ENCODE measurements at regions not wholly inside any gene's neighbourhood (a gene's known extent, or its start where the extent isn't known, plus 50 kb on each side); places are given as distances from the start of the nearest gene placed in this dataset.
A peak's percentile ranks its signal among the peaks of the same experiment; 100 is the strongest.
"Not testable (repeated sequence)": the region's sequence is repeated elsewhere in the genome, so short reads cannot be mapped to it uniquely, and the experiment has no call there.

DNA sequence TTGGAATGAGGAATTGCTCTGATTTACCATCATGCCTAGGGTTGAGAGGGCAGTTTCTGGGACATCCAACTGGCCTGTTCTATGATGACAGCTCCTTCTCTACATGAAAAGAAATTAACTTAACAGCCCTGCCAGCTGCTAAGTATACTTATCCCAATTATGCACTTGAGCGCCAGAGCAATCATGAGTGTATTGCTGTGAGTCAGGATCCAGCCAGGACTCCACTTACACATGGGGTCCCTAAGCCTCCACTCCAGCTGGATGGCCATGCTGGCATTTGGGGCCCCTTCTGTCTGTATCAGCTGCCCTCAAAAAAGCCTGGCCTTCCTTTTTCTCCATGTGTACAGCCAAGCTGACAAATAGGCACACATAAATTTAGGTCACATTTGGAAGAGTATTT lies 481.9 kb downstream of the TMX3 start:
- DNase-seq (ENCODE audit: low spot score): no peak

DNA sequence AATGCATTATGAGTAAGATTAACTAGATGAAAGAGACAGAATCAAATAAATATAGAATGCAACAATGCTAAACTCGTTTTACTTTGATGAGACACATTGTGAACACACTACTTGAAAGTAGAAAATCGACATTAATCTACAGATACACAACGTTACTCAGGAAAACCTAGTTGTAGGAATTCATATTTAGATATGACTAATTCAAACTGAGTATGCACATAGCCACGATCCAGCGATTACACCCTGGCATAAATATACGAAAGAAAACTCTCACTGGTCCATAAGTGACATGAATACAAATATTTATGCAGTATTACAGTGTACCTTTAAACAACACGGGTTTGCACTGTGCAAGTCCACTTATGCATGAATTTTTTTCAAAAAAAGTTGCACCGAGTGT lies 485.6 kb downstream of the TMX3 start:
- DNase-seq (ENCODE audit: low spot score): no peak

DNA sequence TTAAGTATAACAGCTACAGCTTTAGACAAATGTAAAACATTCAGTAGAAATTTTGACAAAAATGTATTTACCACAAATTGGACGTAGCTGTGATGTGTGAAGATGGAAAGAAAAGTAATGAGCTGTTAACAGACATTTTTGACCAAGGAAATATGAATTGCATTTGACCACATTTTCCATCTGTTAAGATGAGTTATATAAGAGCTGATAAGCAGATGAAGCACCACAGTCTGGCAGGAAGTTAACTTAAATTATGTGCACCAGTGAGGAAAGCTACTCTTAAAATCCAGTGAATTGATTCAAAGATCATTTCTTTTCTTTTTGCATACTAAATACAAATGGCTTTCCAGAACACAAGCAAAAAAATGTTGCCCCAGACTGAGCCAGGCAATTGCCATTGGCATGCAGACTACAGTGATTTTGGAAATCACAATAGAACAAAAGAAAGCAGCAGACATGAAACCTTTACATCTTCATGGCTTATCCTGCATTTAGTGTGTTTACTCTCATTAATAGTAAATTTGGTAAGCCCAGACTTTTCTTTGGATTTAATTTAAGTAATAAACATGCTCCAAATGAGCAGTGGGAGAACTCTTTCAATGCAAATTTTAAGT lies 493.7 kb downstream of the TMX3 start:
- DNase-seq (ENCODE audit: low spot score): no peak

DNA sequence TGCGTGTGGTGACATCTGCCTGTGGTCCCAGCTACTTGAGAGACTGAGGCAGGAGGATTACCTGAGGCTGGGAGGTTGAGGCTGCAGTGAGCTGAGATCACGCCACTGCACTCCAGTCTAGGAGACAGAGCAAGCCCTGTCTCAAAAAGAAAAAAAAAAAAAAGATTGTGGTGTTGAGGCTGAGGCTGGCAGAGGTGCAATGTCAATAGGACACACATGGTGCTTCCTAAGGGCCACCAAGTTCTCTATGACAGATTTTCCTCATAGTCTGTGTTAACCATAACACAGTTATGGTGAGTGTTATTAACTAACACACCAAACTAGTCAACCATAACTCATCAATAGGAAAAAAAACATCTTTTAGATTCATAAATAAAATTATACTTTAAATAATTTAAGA lies 494.4 kb downstream of the TMX3 start:
- DNase-seq (ENCODE audit: low spot score): no peak

DNA sequence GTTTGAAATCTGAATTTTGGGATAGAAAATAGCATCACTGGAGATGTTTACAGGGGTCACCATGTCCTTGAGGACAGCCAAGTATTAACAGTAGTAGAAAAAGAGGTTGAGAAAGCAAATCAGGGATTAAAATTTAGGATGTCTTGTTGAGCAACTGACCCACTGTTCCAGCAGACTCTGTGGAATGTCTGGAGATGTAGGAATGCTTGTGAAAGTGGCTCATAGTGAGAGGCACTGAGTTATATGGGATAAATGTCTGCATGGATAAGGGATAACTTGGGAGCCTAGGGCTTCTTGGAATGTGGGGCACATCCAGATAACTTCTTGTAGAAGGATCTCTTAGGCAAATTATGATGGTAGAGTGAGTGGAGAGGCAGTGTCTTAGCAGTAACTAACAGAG lies 495.0 kb downstream of the TMX3 start:
- DNase-seq (ENCODE audit: low spot score): no peak

DNA sequence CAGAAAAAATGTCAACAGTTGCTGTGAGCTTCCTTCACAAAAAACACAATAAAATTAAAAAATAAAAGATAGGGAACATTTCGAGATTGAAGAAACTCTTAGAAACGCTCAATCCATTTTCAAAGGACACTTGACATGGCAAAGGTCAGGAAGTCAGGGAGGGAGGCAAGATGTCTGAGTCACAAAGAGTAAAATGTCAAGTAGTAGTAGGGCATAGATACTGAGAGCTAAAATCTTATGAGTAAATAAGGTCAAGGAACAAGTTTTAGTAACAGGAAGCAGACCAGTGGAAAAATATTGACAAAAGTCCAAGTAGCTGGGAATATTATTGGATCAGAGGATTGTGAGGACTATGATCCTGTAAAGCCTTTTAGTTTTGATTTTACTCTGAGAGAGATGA lies 495.6 kb downstream of the TMX3 start:
- no peak for DNase-seq (ENCODE audit: low spot score)

DNA sequence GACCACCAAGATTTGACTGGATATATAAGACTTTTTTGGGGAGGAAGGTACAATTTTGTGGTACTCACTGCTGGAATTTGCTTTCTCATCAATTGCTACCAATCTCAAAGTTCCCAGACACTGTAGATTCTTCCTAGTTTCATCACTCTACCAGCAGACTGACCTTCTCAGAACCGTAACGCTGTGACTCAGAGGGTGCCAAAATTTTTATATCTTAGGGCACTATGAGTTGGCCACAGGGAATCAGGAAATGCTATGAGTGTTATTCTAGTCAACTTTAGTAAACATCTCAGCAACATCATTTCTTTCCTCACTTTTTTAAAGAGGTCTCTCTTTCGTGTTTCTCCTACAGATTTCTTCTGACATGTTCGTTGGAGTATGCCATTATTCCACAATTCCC lies 499.0 kb downstream of the TMX3 start:
- DNase-seq (ENCODE audit: low spot score): peak; percentile 3

DNA sequence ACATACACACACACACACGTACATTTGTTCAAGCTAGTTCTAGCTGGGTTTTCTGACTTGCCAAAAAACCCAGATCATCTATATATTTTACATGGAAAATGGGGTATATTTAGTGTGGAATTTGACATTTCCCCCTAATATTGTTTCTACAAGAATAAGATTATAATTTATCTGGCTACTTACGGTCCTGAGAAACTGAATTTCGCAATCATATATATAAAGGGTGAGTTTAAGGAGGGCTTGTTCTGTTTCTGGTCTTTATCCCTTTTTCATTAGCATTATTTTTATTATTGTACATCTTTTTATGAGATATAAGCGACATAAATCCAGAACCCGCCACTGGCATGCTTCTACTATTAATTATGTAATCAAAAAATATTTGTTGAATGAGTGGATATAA lies 528.9 kb downstream of the TMX3 start:
- DNase-seq (ENCODE audit: low spot score): no peak

DNA sequence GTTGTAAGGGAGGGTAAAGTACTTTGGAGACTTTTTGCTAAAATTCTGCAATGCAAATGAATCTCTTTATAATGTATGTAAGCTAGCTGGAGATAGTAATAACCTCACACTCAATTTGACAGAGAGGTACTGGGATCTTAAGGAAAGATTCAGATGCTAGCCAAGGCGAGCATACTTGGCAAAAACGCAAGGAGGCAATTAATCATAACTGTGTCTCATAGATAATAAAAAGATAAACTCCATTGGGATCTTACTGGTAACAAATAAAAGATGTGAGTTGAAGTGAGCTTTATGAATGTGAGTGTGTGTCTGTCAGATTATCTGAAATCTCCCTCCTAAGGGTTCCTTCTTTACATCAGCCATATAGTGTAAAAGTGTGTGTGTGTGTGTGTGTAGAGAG lies 533.0 kb downstream of the TMX3 start:
- DNase-seq (ENCODE audit: low spot score): no peak

DNA sequence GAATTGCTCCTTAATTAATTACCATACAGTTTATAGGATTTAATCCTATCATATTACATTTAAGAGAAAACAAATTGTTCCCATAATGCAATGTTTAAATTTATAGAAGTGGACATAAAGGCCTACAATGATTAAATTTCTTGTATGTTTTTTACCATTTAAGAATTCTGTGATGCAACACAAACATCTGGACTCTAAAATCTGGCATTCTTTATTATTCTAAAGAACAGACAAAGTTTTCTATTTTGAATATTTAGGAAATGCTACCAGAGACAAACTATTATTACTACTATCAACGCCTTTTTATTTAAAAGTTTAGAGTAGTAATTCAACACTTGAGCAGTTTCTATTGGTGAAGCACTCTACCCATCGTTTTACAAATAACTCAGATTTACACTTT lies 535.1 kb downstream of the TMX3 start:
- no peak for DNase-seq (ENCODE audit: low spot score)

DNA sequence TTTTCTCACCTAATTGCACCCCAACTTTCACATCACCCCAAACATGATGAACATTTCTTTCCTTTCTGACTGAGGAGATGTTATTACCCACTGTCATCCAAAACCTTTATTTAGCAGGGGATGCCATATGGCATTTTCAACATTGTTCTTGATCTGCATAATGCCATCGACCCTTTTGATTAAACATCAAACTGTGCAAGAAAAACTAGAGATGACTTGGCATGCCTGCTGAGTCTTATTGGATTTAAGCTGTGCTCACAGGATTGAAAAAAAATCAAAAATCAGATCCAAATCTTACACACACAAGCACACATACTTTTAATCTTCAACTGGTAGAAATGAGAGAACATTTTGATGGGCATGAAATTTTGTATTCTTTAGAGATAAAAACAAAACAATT lies 536.0 kb downstream of the TMX3 start:
- DNase-seq (ENCODE audit: low spot score): no peak

DNA sequence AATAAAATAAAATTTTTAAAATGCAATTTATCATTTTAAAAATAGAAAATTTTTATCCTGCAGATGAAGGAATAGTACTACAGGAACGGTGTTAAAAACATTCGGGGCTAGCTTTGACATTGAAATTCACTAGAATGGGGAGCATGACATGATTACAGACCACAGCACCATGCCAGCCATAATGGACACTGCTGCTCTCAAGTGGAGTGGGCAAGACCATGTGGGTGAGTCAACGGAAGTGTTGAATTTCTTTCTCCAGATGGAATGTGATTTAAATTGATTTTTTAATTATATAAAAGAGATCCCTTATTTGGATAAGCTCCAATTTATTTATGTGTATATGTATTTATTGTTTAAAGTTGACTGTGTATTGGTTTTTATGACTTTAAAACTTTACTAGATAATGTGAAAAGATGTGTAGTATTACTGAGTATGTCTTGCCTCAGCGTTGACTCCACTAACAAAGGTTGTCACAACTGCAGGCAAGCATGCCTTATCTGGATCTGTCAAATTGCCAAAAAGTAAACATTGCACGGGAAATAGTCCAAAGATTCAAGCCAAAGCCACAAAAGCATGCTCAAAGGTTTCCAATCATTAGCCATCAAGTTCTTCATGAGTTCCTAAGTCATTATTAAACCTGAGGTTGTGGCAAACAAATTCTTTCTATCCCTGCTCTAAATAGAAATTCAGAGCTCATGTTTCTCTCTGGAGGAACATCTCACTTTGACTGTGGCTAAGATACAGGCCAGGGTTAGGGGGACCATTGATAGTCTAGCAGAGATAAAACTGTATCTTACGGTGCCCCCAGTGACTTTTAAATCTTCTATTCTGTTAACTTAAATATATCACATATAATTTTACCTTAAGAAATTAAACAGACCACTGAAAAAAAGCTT lies 536.9 kb downstream of the TMX3 start:
- no peak for DNase-seq (ENCODE audit: low spot score)

DNA sequence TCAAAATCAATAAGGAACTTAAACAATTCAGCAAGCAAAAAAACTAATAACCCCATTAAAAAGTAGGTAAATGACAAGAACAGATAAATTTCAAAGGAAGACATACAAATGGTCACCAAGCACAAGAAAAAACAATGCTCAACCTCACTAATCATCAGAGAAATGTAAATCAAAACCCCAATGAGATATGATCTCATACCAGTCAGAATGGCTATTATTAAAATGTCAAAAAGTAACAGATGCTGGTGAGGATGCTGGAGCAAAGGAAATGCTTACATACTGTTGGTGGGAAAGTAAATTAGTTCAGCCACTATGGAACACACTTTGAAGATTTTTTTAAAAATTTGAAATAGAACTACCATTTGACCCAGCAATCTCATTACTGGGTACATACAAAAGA lies 538.0 kb downstream of the TMX3 start:
- DNase-seq (ENCODE audit: low spot score): no peak

DNA sequence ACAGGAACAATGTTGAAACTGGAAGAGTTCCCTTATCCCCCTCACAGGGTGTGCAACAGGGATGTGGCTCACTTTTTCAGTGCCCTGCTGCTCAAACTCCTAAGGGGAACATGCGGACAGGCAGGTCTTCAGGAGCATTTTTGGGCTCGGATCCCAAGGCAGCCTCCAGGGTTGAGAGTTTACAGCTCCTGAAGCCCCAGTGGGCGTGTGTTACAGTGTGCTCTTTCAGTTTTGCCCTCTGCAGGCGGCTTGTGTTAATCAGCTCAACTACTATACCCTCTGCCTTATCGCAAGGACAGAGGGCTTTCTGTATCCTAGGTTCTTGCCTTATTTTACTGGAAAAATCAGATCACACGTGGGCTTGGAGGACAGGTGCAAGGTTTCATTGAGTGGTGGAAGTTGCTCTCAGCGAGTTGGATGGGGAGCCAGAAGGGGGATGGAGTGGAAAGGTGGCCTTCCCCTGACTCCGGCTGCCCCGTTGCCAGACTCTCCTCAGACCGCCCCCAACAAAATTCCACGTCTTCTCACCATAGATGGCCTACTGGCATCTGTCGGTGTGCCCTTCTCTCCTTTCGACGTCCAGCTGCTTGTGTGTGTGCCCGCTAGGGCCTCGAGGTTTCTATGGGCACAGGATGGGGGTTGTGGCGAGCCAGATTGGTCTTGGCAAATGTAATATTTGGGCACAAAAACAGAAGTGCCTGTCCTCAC lies 541.9 kb downstream of the TMX3 start:
- DNase-seq (ENCODE audit: low spot score): peak; percentile 10

DNA sequence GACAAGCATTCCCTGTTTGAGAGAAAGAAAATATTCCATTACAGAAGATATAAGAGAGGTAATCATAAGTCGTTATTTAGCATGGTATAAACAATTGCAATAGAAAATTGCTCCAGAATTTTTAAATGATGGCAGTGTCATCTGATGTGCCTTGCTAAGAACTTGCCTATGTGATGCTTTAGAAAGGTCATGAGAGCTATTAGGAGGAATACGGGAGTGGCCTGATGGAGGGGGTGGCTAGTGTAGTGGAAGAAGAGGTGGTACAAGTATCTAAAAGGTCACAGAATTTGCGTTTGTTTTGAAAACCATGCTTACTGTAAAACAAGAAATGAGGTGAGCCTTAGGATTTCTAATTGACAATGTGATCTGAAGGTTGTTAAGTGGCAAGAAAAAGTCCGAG lies 550.0 kb downstream of the TMX3 start:
- no peak for DNase-seq (ENCODE audit: low spot score)

DNA sequence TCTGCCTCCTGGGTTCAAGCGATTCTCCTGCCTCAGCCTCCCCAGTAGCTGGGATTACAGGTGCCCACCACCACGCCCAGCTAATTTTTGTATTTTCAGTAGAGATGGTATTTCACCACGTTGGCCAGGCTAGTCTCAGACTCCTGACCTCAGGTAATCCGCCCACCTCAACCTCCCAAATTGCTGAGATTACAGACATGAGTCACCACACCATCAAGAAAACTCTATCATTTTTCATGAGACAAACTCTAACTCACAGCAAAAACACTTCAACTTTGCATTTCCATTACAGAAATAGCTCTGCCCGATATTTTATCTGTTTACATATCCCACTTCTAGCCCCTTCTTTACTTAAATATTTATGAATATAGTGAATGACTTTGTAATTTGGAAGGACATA lies 561.1 kb downstream of the TMX3 start:
- not testable (repeated sequence) for DNase-seq (ENCODE audit: low spot score)

DNA sequence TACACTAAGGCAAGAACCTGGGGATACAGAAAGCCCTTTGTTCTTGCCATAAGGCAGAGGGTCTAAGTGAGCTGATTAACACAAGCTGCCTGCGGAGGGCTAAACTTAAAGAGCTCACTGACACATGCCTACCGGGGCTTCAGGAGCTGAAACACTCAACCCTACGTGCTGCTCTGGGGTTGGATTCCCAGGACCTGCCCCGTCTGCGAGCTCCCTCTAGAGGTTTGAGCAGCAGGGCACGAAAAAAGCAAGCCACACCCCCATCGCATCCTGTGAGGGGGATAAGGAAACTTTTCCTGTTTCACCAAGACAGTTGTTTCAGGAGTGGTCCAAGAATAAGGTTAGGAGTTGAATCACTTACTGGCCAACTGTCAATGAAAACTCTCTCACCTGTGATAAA lies 562.1 kb downstream of the TMX3 start:
- DNase-seq (ENCODE audit: low spot score): peak; percentile 7

DNA sequence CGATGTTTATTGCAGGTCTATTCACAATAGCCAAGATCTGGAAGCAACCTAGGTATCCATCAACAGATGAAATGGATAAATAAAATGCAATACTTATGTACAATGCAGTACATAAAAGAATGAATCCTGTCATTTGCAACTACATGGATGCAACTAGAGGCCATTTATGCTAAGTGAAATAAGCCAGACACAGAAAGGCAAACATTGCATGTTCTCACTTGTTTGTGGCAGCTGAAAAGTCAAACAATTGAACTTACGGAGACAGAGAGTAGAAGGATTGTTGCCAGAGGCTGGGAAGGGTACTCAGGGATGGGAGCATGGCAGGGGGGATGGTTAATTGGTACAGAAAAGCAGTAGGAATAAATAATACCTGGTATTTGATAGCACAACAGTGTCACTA lies 563.9 kb downstream of the TMX3 start:
- DNase-seq (ENCODE audit: low spot score): no peak

DNA sequence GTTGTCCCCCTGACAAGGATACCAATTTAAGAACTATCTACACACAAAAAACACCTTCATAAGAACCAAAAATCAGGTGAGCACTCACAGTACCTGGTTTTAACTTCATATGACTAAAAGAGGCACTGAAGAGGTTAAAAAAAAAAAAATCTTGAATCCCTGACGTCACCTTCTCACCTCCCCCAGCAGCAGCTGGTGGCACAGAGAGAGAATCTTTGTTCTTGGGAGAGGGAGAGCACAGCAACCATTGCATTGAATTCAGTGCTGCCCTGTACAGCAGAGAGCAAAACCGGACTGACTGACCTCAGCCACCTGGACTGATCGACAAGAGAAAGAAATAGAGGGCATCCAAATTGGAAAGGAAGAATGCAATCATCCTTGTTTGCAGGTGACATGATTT lies 566.0 kb downstream of the TMX3 start:
- DNase-seq (ENCODE audit: low spot score): no peak

DNA sequence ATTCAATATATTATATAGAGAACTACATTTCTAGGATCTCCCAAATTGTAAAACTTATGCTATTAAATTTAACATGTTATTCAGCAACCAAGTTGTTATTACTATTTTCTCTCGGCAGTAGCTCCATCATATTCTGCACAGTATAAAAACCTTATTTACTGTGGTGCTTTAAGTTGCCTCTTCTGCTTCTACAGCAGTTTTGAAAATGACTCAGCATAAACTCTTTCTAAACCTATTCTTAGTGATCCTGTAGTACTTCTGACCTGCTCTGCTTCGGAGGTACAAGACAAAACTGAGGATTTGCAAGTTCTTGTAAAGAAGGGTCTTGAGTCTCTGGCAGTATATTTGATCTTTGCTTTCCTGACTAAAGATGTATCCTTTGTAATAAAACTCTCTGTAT lies 567.2 kb downstream of the TMX3 start:
- no peak for DNase-seq (ENCODE audit: low spot score)

DNA sequence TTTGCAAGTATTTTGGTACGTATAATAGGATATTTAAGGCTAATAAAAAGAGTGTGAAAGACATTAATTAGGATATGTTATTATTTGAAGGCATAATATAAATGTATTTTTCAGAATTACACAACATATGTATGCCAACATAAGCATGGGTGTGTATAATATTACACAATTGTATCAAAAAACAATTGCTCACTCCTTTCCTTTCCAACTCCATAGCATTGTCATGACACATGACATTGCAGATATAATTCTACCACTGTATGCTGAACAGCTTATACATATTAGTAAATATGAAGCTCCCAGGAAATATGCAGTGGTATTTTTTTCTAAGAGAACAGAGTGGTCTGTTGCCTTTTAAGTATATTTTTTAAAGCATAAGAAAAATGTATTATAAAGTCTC lies 593.1 kb downstream of the TMX3 start:
- DNase-seq (ENCODE audit: low spot score): no peak

DNA sequence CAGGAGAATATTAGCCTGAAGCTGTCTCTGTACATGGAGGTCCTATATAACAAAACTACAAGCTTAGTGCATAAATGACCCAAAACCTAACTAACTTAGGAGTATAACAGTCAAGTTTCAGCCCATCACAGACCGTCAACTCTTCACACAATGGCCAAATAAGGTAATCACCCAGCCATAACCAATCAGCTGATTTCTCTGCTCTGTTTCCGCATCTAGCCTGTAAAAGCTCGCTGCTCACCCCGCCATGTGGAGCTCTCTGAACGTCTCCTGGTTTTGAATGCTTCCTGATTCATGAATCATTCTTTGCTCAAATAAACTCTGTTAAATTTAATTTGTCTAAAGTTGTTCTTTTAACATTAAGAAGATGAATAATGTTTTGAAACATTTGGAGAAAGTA lies 593.6 kb downstream of the TMX3 start:
- DNase-seq (ENCODE audit: low spot score): no peak

DNA sequence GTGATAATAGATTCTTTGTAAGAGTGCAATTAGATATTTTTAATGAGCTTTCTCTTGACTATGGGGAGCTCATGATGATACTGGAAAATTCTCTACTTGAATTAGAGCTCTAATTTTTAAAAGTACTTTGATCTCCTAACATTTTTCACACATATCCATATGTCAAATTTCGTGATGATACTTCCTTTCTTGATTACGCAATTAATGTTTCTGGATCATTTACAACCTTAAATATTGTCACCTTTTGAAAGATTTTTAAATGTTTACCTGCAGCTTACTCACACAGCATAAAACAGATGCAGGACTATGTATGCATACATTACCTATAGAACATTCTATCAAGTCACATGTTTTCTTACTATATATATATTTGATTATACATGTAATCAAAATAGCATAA lies 598.5 kb upstream of the DSEL start:
- DNase-seq (ENCODE audit: low spot score): no peak
